Esophagus squamous epithelium (tissue), 4 donors: ENCODE measurements at regions not wholly inside any gene's neighbourhood (a gene's known extent, or its start where the extent isn't known, plus 50 kb on each side); places are given as distances from the start of the nearest gene placed in this dataset.

ENCODE experiments used
- CTCF ChIP-seq, 6 experiments: fragments of 450-650 bp in 4 of 6; fragments of 200-600 bp in 2 of 6; sonication (generic) in 2 of 6; IDR thresholded peaks; one replicate each; pipeline ENCODE4 v1.5.1; 2016 to 2019; ENCODE audit warnings: antibody characterized with exemption in 6 of 6, mild to moderate bottlenecking in 4 of 6, moderate library complexity in 4 of 6
- POLR2A ChIP-seq, 4 donors: fragments of 450-650 bp; IDR thresholded peaks; one replicate each; pipeline ENCODE4 v1.6.1; 2017; ENCODE audit warnings: antibody characterized with exemption in 4 of 4, mild to moderate bottlenecking in 4 of 4, moderate library complexity in 3 of 4

GRCh38 chr21:20728691-20729090, 269.5 kb upstream of the NCAM2 start:
- TF ChIP-seq CTCF (IDR thresholded peaks at IDR 0.05) (no peak), POLR2A (IDR thresholded peaks at IDR 0.05) (no peak)
